ENCODE measurements at regions not wholly inside any gene's neighbourhood (a gene's known extent, or its start where the extent isn't known, plus 50 kb on each side); places are given as distances from the start of the nearest gene placed in this dataset.

- DNase-seq (no peak), FAIRE-seq (no peak)
- no peak overlapping the region for H3K27ac ChIP-seq (ENCODE audit: low read depth in 2 of 2, low read length in 2 of 2)
- no peak for TF ChIP-seq CTCF (IDR thresholded peaks at IDR 0.05; ENCODE audit: borderline replicate concordance, extremely low read depth, insufficient read depth)
- no peak overlapping the region for H3K9ac ChIP-seq (ENCODE audit: low read length in 3 of 3)
- no peaks in the 10 kb centered on the region for H3K9me3 ChIP-seq (ENCODE audit: control insufficient read depth in 2 of 3, insufficient read depth in 1 of 3, low read length in 3 of 3)
- intact Hi-C loops (cut with DNase I), result no loop called here
- no peaks in the 10 kb centered on the region for H3K4me1 ChIP-seq (ENCODE audit: control insufficient read depth in 2 of 3, insufficient read depth in 2 of 3, low read depth in 1 of 3, low read length in 3 of 3)
- no peak overlapping the region for H3K4me3 ChIP-seq (ENCODE audit: low read length in 3 of 3)
- no peaks in the 10 kb centered on the region for H3K36me3 ChIP-seq (ENCODE audit: control insufficient read depth in 2 of 3, insufficient read depth in 3 of 3, low read length in 3 of 3)
- no peaks in the 10 kb centered on the region for H3K27me3 ChIP-seq (ENCODE audit: control insufficient read depth, insufficient read depth, low read length)
Observed at GRCh38 chr5:119949426-119949999, 320.2 kb downstream of the FAM170A start.

- Histone ChIP-seq H3K27me3 (ENCODE audit: control insufficient read depth, insufficient read depth, low read length) (no peaks in the 10 kb centered on the region), H3K36me3 (ENCODE audit: control insufficient read depth in 2 of 3, insufficient read depth in 3 of 3, low read length in 3 of 3) (no peaks in the 10 kb centered on the region), H3K4me1 (ENCODE audit: control insufficient read depth in 2 of 3, insufficient read depth in 2 of 3, low read depth in 1 of 3, low read length in 3 of 3) (no peaks in the 10 kb centered on the region), H3K27ac (ENCODE audit: low read depth in 2 of 2, low read length in 2 of 2) (no peak overlapping the region), H3K4me3 (ENCODE audit: low read length in 3 of 3) (no peak overlapping the region), H3K9me3 (ENCODE audit: control insufficient read depth in 2 of 3, insufficient read depth in 1 of 3, low read length in 3 of 3) (peaks cover 0 to 2% (median 0%) of the 10 kb centered on the region in 3 donors), H3K9ac (ENCODE audit: low read length in 3 of 3) (no peak overlapping the region)
- TF ChIP-seq CTCF (IDR thresholded peaks at IDR 0.05; ENCODE audit: borderline replicate concordance, extremely low read depth, insufficient read depth), result no peak
- intact Hi-C loops (cut with DNase I), result no loop called here
- DNase-seq (no peak), FAIRE-seq (no peak)
Observed at GRCh38 chr5:119951330-119951934, 322.1 kb downstream of the FAM170A start.

GRCh38 chr5:119953474-119953873 lies 324.1 kb downstream of the FAM170A start:
- no peak for FAIRE-seq

More at GRCh38 chr5:119953474-119953873, 324.1 kb downstream of the FAM170A start:
- peaks cover 0 to 2% (median 0%) of the 10 kb centered on the region in 3 donors for H3K9me3 ChIP-seq (ENCODE audit: control insufficient read depth in 2 of 3, insufficient read depth in 1 of 3, low read length in 3 of 3)
- TF ChIP-seq CTCF (IDR thresholded peaks at IDR 0.05; ENCODE audit: borderline replicate concordance, extremely low read depth, insufficient read depth), result no peak
- no peak overlapping the region for H3K4me3 ChIP-seq (ENCODE audit: low read length in 3 of 3)
- H3K4me1 ChIP-seq (ENCODE audit: control insufficient read depth in 2 of 3, insufficient read depth in 2 of 3, low read depth in 1 of 3, low read length in 3 of 3), result no peaks in the 10 kb centered on the region
- no peak overlapping the region for H3K27ac ChIP-seq (ENCODE audit: low read depth in 2 of 2, low read length in 2 of 2)
- no peaks in the 10 kb centered on the region for H3K36me3 ChIP-seq (ENCODE audit: control insufficient read depth in 2 of 3, insufficient read depth in 3 of 3, low read length in 3 of 3)
- DNase-seq, result no peak
- no peak overlapping the region for H3K9ac ChIP-seq (ENCODE audit: low read length in 3 of 3)
- H3K27me3 ChIP-seq (ENCODE audit: control insufficient read depth, insufficient read depth, low read length), result no peaks in the 10 kb centered on the region
- intact Hi-C loops (cut with DNase I), result no loop called here
